ENCODE measurements at regions not wholly inside any gene's neighbourhood (a gene's known extent, or its start where the extent isn't known, plus 50 kb on each side); places are given as distances from the start of the nearest gene placed in this dataset.

DNA sequence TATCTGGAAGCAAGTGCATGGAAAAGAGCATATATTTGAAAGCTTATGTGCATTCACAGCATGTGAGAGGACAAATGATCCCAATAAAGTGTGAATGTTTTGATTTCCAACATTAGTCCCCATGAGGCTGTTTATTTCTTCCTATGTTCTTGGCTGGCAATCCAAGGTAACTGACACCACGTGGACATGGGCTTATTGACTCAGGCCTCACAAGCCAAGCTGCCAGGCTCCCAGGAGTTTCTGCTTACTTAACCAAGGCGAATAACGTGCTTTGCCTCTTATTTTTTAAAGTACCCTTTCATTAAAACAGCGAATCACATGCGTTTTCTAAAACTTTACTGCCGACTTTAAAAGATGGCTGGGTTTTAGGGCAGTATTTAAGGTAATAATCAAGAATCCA lies 441.7 kb downstream of the FUT8 start:
- no peak overlapping the region for H3K4me3 ChIP-seq
- H3K9ac ChIP-seq (ENCODE audit: insufficient read depth in 1 of 2, low read length in 2 of 2), result no peak overlapping the region
- WGBS, 2 donors, result 88 to 94% methylated on average over 6 of the region's 6 CpGs
- TF ChIP-seq, protein P1, sequence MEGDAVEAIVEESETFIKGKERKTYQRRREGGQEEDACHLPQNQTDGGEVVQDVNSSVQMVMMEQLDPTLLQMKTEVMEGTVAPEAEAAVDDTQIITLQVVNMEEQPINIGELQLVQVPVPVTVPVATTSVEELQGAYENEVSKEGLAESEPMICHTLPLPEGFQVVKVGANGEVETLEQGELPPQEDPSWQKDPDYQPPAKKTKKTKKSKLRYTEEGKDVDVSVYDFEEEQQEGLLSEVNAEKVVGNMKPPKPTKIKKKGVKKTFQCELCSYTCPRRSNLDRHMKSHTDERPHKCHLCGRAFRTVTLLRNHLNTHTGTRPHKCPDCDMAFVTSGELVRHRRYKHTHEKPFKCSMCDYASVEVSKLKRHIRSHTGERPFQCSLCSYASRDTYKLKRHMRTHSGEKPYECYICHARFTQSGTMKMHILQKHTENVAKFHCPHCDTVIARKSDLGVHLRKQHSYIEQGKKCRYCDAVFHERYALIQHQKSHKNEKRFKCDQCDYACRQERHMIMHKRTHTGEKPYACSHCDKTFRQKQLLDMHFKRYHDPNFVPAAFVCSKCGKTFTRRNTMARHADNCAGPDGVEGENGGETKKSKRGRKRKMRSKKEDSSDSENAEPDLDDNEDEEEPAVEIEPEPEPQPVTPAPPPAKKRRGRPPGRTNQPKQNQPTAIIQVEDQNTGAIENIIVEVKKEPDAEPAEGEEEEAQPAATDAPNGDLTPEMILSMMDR (IDR thresholded peaks at IDR 0.05; ENCODE audit: control extremely low read depth, extremely low read depth), result no peak
- H3K4me1 ChIP-seq (ENCODE audit: control insufficient read depth in 5 of 5, insufficient read depth in 5 of 5, low read length in 5 of 5), result no peaks in the 10 kb centered on the region
- no peak for ATAC-seq (ENCODE audit: insufficient read depth, low FRiP score)
- peaks cover 0 to 2% (median 0%) of the 10 kb centered on the region in 4 donors for H3K9me3 ChIP-seq (ENCODE audit: control insufficient read depth in 4 of 4, insufficient read depth in 3 of 4, low read length in 3 of 4)
- no peak for DNase-seq
- H3K27ac ChIP-seq (ENCODE audit: low read depth in 1 of 2, low read length in 1 of 2), result no peak overlapping the region
- no peaks in the 10 kb centered on the region for H3K36me3 ChIP-seq (ENCODE audit: control insufficient read depth in 4 of 4, insufficient read depth in 4 of 4, low read length in 4 of 4)
- no peaks in the 10 kb centered on the region for H3K27me3 ChIP-seq (ENCODE audit: control insufficient read depth in 3 of 3, insufficient read depth in 3 of 3, low read length in 2 of 3)

DNA sequence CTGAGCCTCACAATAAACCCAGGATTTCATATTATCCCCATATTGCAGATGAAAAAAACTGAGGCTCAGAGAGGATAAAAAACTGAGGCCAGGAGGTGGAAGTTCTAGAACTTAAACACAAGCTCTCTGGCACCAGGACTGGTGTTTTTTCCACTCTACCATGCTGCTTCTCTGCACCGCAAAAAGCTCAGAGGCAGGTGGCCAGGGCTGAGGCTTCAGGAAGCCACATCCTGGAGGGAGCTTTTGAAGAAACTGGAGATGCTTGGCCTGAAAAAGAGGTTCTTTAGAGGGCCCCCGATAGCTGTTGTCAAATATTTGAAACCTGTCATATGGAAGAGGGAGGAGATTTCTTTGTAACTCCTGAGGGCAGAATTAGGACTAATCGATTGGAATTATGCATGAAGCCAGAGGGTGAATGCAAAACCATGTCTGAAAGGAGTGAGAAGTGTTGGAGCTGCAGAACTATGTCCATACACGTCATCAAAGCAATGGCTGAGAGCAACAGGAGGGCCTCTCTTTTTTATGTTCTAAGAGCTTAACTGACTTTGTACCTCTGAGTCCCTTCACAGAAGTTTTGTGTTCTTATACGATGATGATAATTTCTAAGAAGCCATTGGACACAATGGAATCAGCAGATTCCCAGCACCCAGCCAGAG lies 448.6 kb downstream of the FUT8 start:
- ATAC-seq (ENCODE audit: insufficient read depth, low FRiP score), result no peak
- 65 to 82% methylated on average over 5 of the region's 5 CpGs for WGBS, 2 donors
- Histone ChIP-seq H3K9ac (ENCODE audit: insufficient read depth in 1 of 2, low read length in 2 of 2) (no peak overlapping the region), H3K4me1 (ENCODE audit: control insufficient read depth in 5 of 5, insufficient read depth in 5 of 5, low read length in 5 of 5) (no peaks in the 10 kb centered on the region), H3K9me3 (ENCODE audit: control insufficient read depth in 4 of 4, insufficient read depth in 3 of 4, low read length in 3 of 4) (no peaks in the 10 kb centered on the region), H3K27ac (ENCODE audit: low read depth in 1 of 2, low read length in 1 of 2) (no peak overlapping the region), H3K36me3 (ENCODE audit: control insufficient read depth in 4 of 4, insufficient read depth in 4 of 4, low read length in 4 of 4) (no peaks in the 10 kb centered on the region), H3K27me3 (ENCODE audit: control insufficient read depth in 3 of 3, insufficient read depth in 3 of 3, low read length in 2 of 3) (no peaks in the 10 kb centered on the region), H3K4me3 (no peak overlapping the region)
- DNase-seq, result no peak
- TF ChIP-seq, protein P1 (IDR thresholded peaks at IDR 0.05; ENCODE audit: control extremely low read depth, extremely low read depth), result no peak

DNA sequence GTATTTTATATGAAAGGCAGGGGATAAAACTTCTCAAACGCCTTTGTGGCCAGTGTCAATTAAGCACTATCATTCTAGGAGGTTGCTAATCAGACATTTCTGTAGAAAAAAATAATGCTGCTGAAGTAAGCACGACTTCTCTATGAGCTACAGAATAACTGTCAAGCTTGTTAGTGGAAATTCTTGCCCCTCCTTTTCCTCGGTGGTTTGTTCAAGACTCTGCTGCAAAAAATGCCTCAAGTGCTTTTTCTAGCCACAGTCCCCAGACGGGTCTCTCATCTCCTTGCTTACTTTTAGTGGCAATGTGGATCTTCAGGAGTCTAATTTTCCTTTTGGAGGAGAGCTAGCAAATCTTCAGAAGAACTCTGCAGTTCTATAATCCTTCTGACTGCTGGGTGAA lies 452.0 kb downstream of the FUT8 start:
- 36% methylated on average over 4 of the region's 4 CpGs for WGBS, 2 donors
- ATAC-seq (ENCODE audit: insufficient read depth, low FRiP score) (no peak), DNase-seq (no peak)
- H3K36me3 ChIP-seq (ENCODE audit: control insufficient read depth in 4 of 4, insufficient read depth in 4 of 4, low read length in 4 of 4), result no peaks in the 10 kb centered on the region
- no peak overlapping the region for H3K4me3 ChIP-seq
- TF ChIP-seq, protein P1 (IDR thresholded peaks at IDR 0.05; ENCODE audit: control extremely low read depth, extremely low read depth), result no peak
- peaks cover 0 to 6% (median 0%) of the 10 kb centered on the region in 5 donors for H3K4me1 ChIP-seq (ENCODE audit: control insufficient read depth in 5 of 5, insufficient read depth in 5 of 5, low read length in 5 of 5)
- H3K27me3 ChIP-seq (ENCODE audit: control insufficient read depth in 3 of 3, insufficient read depth in 3 of 3, low read length in 2 of 3), result no peaks in the 10 kb centered on the region
- H3K9ac ChIP-seq (ENCODE audit: insufficient read depth in 1 of 2, low read length in 2 of 2), result no peak overlapping the region
- no peak overlapping the region for H3K27ac ChIP-seq (ENCODE audit: low read depth in 1 of 2, low read length in 1 of 2)
- peaks cover 0 to 2% (median 0%) of the 10 kb centered on the region in 4 donors for H3K9me3 ChIP-seq (ENCODE audit: control insufficient read depth in 4 of 4, insufficient read depth in 3 of 4, low read length in 3 of 4)

DNA sequence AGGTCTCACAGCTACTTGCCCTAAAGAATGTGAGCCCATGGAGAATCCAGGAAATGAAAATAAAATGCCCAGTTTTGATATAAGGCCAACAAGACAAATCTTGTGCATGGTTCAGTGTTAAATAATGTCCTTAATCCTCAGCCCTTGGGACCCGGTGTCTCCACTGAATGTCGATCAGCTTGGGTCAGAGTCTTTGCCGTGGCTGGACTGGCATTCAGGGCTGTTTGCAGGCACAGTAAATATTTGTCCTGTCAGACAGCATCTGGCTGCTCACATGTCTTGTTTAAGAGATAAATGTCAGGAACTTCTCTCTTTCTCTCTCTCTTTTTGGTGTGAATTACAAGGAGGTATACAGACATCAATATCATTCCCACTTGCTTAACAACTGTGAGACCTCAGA lies 452.5 kb downstream of the FUT8 start:
- Histone ChIP-seq H3K36me3 (ENCODE audit: control insufficient read depth in 4 of 4, insufficient read depth in 4 of 4, low read length in 4 of 4) (no peaks in the 10 kb centered on the region), H3K27ac (ENCODE audit: low read depth in 1 of 2, low read length in 1 of 2) (no peak overlapping the region), H3K9ac (ENCODE audit: insufficient read depth in 1 of 2, low read length in 2 of 2) (no peak overlapping the region), H3K4me3 (no peak overlapping the region), H3K27me3 (ENCODE audit: control insufficient read depth in 3 of 3, insufficient read depth in 3 of 3, low read length in 2 of 3) (no peaks in the 10 kb centered on the region), H3K4me1 (ENCODE audit: control insufficient read depth in 5 of 5, insufficient read depth in 5 of 5, low read length in 5 of 5) (peaks cover 0 to 6% (median 0%) of the 10 kb centered on the region in 5 donors), H3K9me3 (ENCODE audit: control insufficient read depth in 4 of 4, insufficient read depth in 3 of 4, low read length in 3 of 4) (peaks cover 0 to 2% (median 0%) of the 10 kb centered on the region in 4 donors)
- DNase-seq, result no peak
- no peak for ATAC-seq (ENCODE audit: insufficient read depth, low FRiP score)
- WGBS, 2 donors, result 61 to 69% methylated on average over 3 of the region's 3 CpGs
- TF ChIP-seq, protein P1 (IDR thresholded peaks at IDR 0.05; ENCODE audit: control extremely low read depth, extremely low read depth), result no peak
